ENCODE measurements at regions not wholly inside any gene's neighbourhood (a gene's known extent, or its start where the extent isn't known, plus 50 kb on each side); places are given as distances from the start of the nearest gene placed in this dataset.

- CTCF ChIA-PET, result no interaction called here
- Histone ChIP-seq H3K4me1 (ENCODE audit: control insufficient read depth, extremely low read depth, insufficient read depth, low read length) (no peaks in the 10 kb centered on the region), H3K9me3 (replicated peaks; ENCODE audit: control insufficient read depth, insufficient read depth, low read length) (peaks cover 2% of the 10 kb centered on the region), H4K20me1 (replicated peaks; ENCODE audit: control insufficient read depth, extremely low read depth, insufficient read depth, low read length) (no peaks in the 10 kb centered on the region), H3K4me2 (ENCODE audit: insufficient read depth, low read length) (no peak overlapping the region), H3K9me1 (replicated peaks; ENCODE audit: control insufficient read depth, extremely low read depth, insufficient read depth, low read length) (no peaks in the 10 kb centered on the region), H2AFZ (ENCODE audit: low read depth, low read length) (no peak overlapping the region), H3K36me3 (ENCODE audit: control insufficient read depth in 2 of 2, extremely low read depth in 1 of 2, insufficient read depth in 2 of 2, low read length in 2 of 2) (no peaks in the 10 kb centered on the region), H3K9ac (replicated peaks; ENCODE audit: extremely low read depth, insufficient read depth, low read length) (no peak overlapping the region), H3K27me3 (ENCODE audit: control insufficient read depth in 2 of 2, insufficient read depth in 2 of 2, low read length in 2 of 2) (no peaks in the 10 kb centered on the region), H3K79me2 (ENCODE audit: control insufficient read depth, insufficient read depth, low read length) (no peaks in the 10 kb centered on the region), H3K27ac (ENCODE audit: insufficient read depth, low read depth, low read length) (no peak overlapping the region), H3K4me3 (replicated peaks in 1 of 3; ENCODE audit: insufficient read depth in 1 of 3, low read depth in 1 of 3, low read length in 3 of 3) (no peak overlapping the region)
- DNase-seq (ENCODE audit: low read depth, low spot score) (no peak), FAIRE-seq (no peak)
- BruUV-seq (replicated peaks), result no TSS peak
- intact Hi-C loops (cut with micrococcal nuclease), result no loop called here
- POLR2A ChIA-PET, result no interaction called here
- TF ChIP-seq MYC (IDR thresholded peaks at IDR 0.05; ENCODE audit: low read depth, low read length) (no peak), POLR2A (IDR thresholded peaks at IDR 0.05; ENCODE audit: low read depth, low read length) (no peak), FOS (IDR thresholded peaks at IDR 0.05; ENCODE audit: borderline replicate concordance, insufficient read depth, low read length) (no peak), POLR2AphosphoS5 (IDR thresholded peaks at IDR 0.05; ENCODE audit: insufficient read depth, low read depth, low read length) (no peak), GATA2 (IDR thresholded peaks at IDR 0.05; ENCODE audit: insufficient read depth, insufficient read length, low read depth, low read length) (no peak), MAX (IDR thresholded peaks at IDR 0.05; ENCODE audit: insufficient read depth, insufficient read length) (no peak), JUN (IDR thresholded peaks at IDR 0.05; ENCODE audit: borderline replicate concordance, insufficient read depth, insufficient read length, low read depth) (no peak), EZH2 (IDR thresholded peaks at IDR 0.05; ENCODE audit: borderline replicate concordance, low read depth, low read length, severe bottlenecking) (no peak)
- TF ChIP-seq, protein P1, sequence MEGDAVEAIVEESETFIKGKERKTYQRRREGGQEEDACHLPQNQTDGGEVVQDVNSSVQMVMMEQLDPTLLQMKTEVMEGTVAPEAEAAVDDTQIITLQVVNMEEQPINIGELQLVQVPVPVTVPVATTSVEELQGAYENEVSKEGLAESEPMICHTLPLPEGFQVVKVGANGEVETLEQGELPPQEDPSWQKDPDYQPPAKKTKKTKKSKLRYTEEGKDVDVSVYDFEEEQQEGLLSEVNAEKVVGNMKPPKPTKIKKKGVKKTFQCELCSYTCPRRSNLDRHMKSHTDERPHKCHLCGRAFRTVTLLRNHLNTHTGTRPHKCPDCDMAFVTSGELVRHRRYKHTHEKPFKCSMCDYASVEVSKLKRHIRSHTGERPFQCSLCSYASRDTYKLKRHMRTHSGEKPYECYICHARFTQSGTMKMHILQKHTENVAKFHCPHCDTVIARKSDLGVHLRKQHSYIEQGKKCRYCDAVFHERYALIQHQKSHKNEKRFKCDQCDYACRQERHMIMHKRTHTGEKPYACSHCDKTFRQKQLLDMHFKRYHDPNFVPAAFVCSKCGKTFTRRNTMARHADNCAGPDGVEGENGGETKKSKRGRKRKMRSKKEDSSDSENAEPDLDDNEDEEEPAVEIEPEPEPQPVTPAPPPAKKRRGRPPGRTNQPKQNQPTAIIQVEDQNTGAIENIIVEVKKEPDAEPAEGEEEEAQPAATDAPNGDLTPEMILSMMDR (IDR thresholded peaks at IDR 0.05; ENCODE audit: extremely low read depth in 1 of 2, insufficient read depth in 1 of 2, low read depth in 1 of 2, low read length in 2 of 2), result no peak
- dilution Hi-C loops (cut with MboI; ENCODE audit: extremely low pct_ligation_motif_present, low sequenced_read_pairs), result no loop called here
These were observed 1187.8 kb downstream of the CDH9 start for GRCh38 chr5:25850581-25850980.
